Stimulated activated CD4-positive, alpha-beta T cell treated with anti-CD3 and anti-CD28 coated beads, Interleukin-4, amount 100 ng/mL, for 1 hour (primary cell): ENCODE measurements at regions not wholly inside any gene's neighbourhood (a gene's known extent, or its start where the extent isn't known, plus 50 kb on each side); places are given as distances from the start of the nearest gene placed in this dataset.

Source experiments
- DNase-seq: peaks from one replicate; pipeline ENCODE4 v3.0.0-alpha.2; 2020

DNA sequence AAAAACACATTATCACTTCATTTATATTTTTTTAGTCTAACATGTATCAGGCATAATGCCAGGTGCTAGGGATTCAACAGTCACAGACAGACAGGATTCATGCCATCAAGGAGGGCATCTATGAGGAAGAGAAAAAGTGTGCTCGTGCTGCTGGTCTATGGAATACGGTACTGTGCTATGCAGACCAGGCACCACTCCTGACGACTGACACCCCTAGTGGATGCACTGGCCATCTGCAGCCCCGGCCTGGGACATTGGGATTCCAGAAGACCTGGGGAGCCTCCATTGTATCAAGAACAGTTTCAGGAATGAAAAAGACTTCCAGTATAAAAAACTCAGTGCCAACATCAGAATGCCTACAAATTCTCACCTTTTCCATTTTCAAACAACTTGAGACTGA lies 94.0 kb downstream of the KLF12 start:
- peak; percentile 38 for DNase-seq

DNA sequence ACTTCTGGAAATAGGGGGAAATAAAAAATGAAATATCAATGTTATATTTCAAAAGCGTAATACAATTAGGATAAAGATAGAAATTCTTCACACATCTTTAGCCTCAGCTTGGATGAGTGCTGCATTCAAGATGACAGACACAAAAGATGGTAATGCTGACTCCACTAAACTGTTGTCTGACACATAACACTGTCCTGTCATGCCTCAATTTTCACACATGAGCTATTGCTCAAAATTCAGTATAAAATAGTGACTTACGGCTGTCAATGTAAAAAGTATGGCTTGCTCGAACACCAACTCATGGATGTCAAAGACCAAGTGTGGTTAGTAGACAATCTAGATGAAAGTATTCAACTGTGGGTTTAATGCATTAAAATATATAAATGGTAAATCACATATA lies 94.5 kb downstream of the KLF12 start:
- no peak for DNase-seq

DNA sequence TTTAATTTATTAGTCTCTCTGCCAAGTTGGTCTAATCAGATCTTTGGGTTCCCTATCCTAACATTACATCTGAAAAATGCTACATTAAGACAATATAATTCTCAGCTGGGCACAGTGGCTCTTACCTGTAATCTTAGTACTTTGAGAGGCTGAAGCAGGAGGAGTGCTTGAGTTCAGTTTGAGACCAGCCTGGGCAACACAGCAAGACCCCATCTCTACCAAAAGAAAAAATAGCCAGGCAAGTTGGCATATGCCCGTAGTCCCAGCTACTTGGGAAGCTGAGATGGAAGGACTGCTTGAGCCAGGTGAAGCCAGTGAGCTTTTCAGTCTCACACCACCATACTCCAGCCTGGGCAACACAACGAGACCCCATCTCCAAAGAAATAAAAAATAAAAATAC lies 95.0 kb downstream of the KLF12 start:
- no peak for DNase-seq

DNA sequence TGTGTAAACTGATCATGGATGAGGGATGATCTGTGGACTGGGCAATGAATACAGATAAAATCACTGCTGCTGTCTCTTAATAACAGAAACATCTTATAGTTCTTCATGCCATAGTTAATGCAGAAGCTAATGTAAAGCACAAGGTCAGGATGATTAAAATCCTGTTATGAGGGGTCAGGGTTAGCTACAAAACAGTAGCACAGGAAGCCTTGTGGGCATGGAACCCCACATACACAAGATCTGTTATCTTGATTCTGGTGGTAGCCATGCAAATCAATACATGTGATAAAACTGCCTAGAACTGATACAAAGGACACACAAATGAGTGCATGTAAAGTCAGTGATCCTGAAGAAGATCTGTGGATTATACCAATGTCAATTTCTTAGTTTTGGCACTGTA lies 96.4 kb downstream of the KLF12 start:
- no peak for DNase-seq

- no peak for DNase-seq
Measured at GRCh38 chr13:74036373-74036772, 97.8 kb downstream of the KLF12 start.

GRCh38 chr13:74035896-74036295 lies 98.3 kb downstream of the KLF12 start:
- DNase-seq = no peak

GRCh38 chr13:74032325-74032724 lies 101.9 kb downstream of the KLF12 start:
- no peak for DNase-seq

DNA sequence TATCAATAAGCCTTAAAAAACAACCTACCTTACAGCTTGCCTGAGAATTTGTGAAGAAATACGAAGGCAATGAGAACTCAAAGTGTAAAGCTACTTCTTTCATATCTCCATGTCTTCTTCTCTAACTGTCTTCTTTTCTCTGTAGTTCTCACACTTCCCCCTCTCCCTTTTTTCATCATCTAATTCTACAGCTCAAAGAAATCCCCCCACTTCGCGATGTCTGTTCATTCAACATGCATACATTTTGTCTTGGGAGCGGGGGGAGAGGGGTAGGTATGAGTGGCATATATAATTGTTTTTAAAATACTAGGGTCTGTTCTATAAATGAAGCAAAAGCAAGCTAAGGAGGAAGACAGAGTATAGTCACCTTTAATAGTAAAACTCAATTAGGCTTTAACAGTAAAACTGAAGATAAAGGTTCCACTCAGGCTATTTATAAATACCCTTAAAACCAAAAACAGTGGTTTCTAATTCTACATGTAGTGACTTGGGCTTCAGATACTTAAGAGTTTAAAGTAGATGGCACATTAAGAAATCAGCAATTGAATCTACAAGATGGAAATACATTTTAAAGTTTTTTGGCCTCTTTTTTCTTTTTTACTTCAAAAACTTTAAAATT lies 106.9 kb downstream of the KLF12 start:
- no peak for DNase-seq

- DNase-seq = peak; percentile 52
Measured at GRCh38 chr13:74026753-74027152, 107.5 kb downstream of the KLF12 start.

DNA sequence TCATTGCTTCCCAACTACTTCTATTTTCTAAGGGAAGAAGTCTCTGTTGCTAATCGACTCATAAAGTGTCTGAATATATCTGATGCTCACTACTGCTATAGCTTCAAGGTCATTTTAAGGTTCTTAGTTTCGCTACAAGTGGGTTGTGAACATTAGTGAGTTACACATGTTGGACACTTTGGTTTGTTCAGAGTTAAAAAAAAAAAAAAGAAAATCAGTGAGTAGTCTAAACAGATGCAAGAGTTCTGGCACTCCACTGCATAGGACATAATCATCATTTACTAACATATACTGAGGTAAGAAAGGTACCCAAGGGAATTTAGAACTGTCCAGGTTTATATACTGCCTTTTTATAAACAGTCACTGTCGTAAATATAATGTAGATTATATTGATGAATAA lies 108.8 kb downstream of the KLF12 start:
- no peak for DNase-seq

DNA sequence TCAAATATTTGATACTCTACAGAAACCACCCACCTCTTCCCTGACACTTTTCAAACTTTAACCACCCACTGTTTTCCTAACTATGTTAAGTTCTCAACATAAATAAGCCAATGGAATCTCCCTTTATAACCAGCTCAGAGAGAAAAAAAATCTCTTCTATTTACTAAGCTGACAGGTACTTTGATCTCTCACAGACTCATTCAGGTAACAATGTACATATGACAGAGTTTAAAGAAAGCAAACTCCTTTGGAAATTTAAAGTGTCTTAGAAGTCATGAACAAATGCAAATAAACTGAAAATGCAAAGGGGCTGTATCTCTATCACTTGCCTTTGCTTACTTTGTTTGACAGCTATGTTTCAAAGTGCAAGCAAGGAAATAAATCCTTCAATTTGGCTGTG lies 109.3 kb downstream of the KLF12 start:
- DNase-seq = no peak

DNA sequence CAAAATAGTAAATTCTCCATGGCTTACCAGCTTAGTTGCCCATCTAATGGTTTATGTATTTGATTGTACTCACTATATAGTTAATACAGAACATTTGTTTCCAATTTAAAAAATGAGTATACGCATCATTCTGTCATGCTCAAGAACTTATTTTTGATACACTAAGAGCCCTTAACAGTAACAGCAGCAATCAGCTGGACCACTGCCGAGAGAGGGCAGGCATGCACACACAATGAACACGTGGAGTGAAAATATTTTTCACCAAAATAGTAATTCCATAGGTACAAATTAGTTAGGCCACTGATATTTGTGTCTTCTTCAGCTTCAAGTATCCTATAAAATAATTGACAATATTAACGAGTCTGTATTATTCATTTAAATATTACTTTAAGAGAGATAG lies 109.9 kb downstream of the KLF12 start:
- DNase-seq = no peak

- no peak for DNase-seq
Measured at GRCh38 chr13:74023484-74023883, 110.7 kb downstream of the KLF12 start.

DNA sequence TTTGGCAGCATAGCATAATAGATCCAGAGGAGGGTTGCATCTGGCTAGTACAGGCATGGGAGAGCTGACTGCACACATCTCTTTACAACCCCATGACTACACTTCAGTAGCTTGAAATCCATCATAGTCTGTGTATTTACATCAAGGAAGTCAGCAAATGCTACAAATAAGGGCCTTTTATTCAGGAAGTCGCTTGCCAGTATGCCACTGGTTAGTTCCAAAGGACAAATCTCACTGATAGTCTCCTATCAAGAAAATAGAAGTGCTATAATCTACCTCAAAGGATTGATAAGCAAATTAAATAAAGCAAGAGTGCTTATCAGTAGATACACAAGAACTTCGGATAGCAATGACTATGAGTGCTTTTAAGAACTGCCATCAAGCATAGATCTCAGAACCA lies 112.7 kb downstream of the KLF12 start:
- no peak for DNase-seq

GRCh38 chr13:74018062-74018431 lies 116.2 kb downstream of the KLF12 start:
- DNase-seq = no peak

DNA sequence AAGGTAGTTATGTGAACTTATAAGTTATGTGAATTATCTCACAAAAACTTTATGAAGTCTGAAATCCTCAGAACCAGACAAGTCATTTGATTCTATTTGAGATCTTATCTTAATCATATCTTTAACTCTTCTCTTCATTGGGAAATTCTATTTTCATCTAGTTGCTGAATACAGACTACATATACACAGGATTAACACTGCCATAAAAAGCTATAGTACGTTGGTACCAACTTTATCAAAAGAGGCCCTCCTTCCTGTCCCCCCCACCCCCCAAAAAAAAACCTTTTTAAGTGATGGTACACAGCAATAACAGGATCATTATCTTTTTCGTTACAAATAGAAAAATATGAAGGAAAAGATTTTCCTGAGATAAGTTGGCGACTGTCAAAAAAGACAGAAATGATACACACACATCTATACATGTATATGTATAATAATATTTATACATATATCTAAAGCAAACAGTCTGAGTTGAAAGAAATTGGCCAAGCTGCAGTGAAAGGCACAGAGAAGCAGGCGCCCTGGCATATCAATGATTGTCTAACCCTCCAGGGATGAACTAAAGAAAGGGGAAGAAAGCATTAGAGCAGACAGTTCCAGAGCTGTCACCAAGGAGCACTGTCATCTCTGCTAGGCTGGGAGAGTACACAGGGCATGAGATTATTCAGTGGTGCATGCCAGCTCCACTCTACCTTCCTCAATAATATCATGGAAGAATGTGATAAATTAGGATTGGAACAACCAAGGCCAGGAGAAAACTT lies 116.7 kb downstream of the KLF12 start:
- DNase-seq = no peak

DNA sequence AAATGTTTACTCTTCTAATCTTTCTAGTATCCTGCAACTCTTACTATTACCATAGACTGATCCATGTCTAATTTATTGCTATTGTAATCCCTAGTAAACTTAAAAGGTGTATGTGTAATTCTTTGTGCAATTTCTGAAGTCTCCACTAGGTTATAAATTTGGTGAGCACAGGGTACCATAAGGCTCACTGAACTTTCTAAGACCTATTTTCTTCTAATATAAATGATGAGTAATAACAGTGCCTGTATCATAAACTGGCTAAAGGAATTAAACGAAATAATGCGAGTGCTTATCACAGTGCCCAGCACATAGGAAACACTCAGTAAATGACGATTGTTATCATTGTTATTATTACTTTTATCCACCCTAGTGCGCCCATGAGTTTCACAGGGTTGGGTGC lies 119.1 kb downstream of the KLF12 start:
- no peak for DNase-seq

- no peak for DNase-seq
Measured at GRCh38 chr13:74009100-74009668, 125.0 kb downstream of the KLF12 start.

GRCh38 chr13:74006666-74007065 lies 127.5 kb downstream of the KLF12 start:
- no peak for DNase-seq

- DNase-seq = no peak
Measured at GRCh38 chr13:74005320-74006157, 128.7 kb downstream of the KLF12 start.

- DNase-seq = no peak
Measured at GRCh38 chr13:74004109-74004508, 130.1 kb downstream of the KLF12 start.

- no peak for DNase-seq
Measured at GRCh38 chr13:74003374-74003773, 130.8 kb downstream of the KLF12 start.

DNA sequence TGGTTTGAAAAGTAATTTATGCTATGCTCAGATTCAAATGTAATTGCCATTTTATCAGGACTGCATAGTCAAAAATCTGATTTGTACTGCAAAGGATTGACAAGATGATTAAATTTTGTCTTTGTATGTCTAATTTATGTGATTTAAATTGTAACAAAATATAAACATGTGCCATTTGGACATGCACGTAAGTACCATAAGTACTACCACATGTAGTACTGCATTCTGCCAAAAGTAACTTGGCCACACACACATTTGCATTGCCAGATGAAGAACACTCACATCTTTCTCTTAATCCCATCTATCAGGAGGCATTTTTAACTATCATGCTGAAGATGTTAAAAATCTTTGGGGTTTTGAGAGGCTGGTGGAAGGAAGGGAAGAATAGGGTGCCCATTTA lies 133.3 kb downstream of the KLF12 start:
- DNase-seq = no peak

DNA sequence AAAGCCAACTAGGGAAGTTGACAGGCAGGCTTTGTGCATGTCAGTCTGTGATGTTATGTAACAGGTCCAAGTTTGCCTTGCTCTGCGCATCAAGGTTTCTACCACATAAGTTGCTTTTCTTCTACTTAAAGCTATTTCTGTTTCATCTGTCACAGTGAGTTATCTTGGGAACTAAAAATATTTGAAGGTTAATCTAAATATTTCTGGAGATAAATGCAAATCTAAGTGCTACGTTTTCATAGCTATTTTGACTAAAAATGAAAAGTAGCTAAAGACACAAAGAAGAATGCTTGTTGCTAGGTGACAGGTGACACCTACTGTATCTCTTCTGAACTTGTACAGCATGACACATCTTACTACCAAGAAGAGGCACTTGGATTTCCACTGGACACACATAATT lies 135.6 kb downstream of the KLF12 start:
- DNase-seq = no peak
